UCSD-AML1 (cell line): ENCODE measurements at regions not wholly inside any gene's neighbourhood (a gene's known extent, or its start where the extent isn't known, plus 50 kb on each side); places are given as distances from the start of the nearest gene placed in this dataset.

ENCODE experiments used
- DNase-seq: peaks from one replicate; lab custom pipeline; 2025; ENCODE audit not compliant: unreplicated experiment; lab: John Stamatoyannopoulos, UW

DNA sequence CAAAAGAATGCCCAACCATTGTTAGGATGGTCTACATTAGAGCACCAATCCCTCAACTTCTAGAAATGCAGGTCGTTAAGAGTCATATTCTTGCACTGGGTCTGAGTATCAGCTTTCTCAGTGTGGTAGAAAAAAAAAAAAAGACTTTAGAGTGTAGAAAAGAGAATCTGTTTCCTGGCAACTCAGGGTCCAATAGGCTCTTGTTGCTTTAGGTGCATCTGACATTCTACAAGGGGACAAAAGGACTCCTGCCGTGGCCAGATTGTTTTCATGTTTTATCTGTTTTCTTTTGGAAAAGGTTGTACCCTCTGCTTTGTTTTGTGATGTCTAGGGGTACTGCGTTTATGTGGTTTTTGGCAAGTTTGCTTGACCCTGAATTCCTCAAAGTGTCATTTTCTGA, 105.4 kb upstream of the KCNK2 start:
- DNase-seq: no peak

DNA sequence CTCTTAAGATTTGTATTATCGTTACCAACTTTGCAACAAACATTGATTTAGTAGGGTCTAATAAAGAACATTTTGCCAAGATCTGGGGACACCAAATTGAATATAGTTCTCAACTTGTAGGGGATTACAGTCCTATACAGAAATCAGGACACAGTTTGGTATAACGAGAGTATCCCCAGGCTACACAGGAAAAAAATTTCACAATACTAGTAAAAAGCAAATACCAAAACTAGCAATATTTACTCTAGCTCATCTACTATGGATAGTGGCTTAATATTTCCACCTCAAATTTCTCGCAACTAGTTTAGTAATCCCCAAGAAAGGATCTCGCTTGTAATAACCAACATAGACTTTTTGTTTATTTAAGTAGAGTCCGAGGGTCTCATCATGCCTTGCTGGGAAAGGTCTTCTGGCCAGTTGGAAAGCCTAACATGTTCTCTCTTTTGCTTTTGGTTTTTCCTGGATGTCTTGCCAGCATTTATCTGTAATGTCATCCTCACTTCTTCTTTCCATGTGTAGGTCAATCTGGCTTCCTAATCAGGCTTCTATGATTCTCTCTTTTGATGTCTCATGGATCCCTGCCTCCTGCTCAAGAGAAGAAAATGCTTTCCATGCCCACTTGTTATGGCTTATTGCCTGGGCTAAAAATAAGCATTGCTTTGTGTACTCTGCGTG, 104.7 kb upstream of the KCNK2 start:
- no peak for DNase-seq

DNA sequence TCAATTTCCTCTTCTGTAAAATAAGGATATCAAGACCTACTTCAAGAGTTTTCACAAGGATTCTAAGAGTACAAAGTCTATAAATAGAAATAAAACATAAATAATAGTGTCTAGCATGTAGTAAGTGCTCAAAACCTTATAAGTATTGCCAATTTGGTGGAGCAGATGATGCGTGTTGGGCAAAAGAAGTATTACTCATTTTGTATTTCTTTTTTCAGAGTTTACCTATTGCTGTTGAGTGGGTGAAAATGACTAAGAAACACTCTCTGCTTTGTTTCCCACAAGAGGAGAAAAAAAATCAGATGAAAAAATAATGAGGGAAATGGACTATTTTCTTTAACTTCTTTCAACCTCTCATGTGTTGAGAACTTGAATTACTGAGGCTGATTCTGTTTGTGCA, 103.3 kb upstream of the KCNK2 start:
- DNase-seq: no peak

DNA sequence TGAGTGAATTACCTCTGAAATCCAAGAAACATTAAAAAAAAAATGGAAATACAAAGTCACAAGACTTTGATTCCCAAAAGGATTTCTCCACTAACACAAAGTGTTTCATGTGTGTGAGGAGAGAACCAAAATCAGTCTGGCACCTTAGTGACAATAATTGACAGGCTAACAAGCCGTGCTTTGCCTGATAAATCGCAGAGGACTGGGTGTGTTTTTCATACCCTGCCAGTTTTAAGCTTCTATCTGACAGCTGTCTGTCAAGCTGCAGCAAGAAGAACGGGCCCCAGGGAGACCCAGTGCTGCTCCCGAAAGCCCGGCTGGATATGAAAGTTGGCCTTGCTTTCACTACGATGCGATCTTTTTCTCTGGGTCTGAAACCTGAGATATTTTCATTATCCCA, 101.6 kb upstream of the KCNK2 start:
- no peak for DNase-seq

DNA sequence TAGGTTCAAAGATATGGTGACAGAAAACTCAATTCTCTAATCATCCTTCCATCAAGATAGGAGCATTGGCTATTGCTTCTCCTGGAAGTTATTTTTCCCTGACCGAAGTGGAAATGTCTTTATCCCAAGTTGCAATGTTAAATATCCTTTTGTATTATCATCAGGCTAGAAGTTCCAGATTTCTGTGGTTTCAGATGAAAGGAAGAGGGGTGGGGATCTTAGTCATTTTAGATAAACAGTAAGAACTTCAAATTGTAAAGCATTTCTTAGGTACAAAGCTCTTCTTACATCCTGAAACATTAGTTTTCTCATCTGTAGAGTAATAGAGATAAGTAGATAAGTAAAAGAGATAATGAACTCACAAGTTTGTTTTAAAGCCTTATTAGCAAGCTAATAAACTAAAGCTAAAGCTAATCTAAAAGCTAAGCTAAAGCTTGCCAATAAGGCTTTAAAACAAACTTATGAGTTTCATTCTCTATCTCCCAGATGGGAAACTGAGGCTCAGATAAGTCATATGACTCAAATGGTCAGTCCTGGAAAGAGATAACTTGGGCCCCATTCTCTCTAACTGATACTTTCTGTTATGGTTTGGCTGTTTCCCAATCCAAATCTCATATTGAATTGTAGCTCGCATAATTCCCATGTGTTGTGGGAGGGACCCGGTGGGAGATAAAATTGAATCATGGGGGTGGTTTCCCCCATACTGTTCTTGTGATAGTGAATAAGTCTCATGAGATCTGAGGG, 99.2 kb upstream of the KCNK2 start:
- DNase-seq: no peak

DNA sequence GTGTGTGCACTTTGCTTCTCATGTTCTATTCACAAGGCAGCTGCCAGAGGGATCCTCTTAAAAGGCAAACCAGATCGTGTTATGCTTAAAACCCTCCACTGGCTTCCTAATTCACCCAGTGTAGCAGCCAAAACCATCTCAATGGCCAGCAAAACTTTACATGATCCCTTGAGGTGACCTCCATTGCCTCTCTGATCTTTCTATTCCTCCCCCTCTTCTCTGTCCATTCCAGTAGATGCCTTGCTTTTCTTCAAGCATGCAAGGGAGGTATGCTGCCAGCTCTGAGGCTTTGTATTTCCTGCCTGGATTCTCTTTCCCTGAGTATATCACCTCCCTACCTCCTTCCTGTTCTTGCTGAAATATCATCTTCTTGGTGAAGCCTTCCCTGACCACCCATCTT, 93.2 kb upstream of the KCNK2 start:
- no peak for DNase-seq

DNA sequence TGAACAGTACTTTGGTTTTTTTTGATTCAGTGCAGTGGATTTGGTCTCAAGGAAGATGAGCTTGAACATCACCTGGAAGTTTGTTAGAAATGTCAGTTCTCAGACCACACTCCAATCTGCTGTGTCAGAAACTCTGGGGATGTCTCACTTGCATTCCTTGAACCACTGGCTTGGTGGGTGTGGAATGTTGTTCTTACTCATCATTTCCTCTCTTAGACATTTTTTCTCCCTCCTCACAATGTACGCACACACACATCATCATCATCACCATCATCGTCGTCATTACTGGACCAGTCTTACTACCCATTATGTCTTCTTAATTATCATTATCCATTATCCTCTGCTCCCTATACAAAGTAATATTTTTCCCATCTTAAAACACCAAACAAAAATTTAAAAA, 91.9 kb upstream of the KCNK2 start:
- DNase-seq: no peak

DNA sequence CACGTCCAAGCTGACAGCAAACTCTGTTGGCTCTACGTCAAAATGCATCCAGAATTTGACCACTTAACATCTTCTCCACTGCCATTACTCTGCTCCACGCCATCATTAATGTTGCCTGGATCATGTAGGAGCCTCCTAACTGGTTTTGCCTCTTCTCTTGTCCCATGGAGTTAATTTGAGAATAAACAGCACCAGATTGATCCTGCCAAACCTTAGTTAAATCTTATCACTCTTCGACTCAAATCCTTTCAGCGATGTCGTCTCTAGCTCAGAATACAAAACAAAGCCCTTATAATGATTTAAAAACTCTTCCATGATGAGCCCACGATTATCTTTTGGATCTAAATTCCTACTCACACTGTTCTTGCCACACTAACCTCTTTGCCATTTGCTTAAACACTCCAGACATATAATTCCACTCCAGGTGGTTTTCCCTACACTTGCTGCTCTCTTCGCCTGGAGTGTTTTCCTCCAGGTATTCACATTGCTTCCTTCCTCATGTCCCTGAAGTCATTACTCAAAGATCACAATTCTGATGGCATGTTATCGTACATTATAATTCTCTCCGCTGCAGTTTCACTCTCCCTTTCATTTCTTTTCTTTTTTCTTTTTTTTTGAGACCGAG, 90.7 kb upstream of the KCNK2 start:
- no peak for DNase-seq

DNA sequence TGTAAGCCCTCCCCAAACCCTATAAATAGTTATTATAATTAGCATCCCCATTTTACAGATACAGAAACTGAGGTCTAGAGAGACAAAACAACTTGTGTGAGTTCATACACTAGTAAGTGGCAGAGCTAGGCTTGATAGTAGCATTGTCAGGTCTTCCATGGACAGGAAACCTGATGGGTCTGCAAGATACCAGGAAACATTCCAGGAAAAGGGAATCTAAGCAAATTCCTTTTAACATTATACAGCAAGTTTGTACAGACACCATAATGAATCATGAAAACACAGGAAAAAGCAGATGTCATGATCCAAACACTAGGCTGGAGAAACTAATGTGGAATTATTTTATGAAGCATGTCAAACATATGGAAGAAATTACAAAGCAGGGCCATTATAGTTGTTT, 89.1 kb upstream of the KCNK2 start:
- no peak for DNase-seq

DNA sequence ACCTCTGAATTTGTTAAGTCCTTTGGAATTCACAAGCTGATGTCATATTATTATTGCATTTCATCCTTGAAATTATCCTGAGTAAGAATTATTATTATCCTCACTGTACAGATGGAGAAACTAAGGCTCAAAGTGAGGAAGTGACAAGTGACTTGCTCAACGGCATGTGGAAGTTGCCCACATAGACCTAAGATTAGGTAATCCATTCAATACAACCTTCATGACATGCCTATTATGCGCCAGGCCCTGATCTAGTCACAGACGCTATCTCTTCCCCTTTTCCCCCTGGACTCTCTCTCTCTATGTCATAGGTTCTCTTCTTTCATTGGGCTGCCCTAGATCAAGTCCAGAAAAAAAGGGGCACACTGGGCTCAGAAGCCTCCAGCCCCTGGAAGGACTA, 84.9 kb upstream of the KCNK2 start:
- DNase-seq: no peak

DNA sequence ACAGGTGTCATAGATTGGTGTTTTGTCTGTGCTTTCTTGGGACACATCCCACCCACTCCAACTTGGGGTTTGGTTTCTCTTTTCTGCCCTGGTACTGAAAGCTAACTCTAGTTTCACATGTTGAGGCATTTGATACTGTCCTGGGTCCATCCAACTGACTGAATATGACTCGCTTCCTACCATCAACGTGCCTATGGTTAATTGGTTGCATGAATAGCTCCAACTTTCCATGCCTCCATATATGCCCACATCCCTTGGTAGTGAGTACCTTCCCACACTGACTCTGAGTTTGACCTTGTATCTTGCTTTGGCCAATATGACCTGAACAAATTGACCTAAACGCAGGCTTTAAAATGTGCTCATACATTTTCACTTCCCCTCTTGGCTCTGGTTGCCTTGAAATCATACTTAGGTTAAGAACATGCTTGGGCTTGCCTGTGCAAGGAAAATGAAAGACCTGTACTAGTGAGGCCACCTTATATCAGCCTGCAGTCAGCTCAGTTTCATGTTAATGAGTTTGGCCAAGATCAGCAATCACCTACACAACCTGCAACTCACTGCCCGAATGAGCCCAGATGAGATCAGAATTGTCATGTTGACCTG, 81.0 kb upstream of the KCNK2 start:
- DNase-seq: no peak

DNA sequence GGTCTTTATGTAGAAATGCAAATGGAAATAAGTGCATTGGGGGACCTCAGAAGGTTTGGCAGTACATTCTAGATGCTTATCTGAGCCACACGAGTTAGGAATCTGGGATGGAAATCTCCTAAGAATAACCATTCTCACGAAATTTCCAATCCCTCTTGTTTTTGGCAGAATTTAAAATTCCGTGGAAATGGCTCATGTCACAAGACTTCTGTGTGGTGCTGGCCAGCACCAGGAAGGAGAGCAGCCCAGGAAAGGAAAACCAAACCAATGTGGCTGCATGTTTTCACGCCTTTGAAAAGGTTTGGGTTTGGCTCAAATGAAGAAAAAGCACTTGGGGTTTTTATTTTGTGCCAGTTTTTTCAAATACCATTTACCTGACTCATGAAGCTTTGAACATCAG, 80.1 kb upstream of the KCNK2 start:
- DNase-seq: no peak

DNA sequence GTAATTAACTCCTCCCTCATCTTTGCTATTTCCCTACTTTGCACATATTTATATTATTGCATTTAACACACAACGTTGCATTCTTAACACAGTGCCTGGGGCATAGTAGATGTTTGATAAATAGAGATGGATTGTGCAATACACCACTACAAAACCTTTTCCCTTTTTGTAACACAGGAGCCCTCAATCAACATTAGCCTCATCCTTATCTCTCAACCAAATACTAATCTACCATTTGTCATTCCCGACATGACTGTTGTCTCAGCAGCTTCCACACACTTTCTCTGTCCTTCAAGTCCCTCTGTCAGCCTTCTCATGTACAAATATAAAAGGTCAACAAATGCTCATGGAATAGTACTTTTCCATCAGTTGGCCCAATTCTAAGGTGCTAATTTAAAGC, 78.9 kb upstream of the KCNK2 start:
- no peak for DNase-seq

DNA sequence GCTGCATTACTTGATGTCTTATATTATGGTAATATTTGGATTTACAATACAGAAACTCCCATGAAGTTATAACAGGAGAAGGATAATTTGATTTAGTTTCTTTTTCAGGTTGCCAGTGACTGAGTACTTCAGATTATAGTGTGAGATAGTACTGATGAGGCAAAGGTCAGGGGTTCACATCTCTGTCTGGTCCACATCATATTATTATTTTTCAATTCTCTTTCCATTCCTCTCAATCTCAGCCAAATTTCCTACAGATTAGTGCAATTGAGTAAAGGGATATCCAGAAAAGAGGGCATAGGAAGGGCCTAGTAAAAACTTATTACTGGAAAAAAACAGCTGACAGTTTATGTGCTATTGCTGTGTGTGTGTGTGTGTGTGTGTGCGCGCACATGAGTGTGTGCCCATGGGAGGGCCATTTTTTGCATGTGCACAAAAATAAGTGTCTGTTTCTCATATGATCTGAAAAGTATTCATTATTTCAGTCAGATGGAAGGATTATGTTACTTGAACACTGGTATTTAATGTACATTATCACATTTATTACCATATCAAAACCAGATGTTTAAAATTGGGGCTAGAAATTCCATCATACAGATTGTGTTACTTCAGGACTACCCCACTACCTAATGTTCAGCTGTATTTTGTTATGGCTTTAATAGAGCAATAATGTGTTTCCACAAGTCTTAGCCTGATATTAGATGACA, 78.3 kb upstream of the KCNK2 start:
- no peak for DNase-seq

DNA sequence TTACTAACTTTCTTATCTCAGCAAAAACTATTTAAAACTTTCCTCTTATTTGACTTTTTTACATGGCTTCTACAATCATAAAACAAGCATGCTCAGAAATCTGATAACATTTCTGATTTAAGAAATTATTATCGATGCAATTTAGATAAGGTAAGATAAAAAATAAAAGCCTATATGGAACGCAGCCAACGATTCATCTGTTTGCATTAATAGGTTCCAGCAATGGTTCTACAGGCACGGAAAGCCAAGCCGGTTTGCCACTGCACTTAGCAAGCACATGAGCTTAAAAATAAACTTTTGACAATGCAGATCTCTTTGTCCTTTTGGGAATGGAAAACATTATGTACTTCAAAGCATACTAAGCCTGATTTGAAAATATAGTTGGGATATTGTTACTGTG, 77.5 kb upstream of the KCNK2 start:
- no peak for DNase-seq

DNA sequence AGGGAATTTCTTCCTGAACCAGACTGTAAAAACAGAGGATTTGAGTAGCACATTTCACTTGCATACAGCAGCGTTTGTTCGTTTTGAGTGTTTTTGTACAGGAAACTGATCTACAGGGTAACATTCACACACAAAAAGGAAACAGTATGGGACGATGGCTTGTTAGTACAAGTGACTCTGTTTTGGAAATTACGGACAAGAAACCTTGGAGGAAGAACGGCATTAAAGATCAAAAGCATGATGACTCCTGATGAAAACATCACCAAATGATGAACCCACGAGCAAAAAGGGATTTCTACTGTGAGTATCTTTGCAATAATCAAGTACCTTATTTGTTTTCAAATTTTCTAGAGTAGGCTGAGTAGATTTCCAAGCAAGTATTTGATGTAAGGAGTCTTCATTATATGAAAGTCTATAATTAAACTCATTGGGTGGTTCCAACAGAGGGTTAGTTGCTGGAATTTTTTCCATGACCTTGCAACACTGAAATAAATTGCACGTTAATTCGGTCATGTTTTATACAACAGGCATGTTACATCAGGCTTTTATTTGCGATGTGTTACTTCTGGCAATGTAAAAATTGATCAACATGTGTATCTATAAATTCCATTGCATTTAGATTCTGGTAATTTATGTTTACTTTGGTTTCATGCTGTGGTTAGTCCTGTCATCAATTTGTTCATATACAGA, 76.7 kb upstream of the KCNK2 start:
- DNase-seq: no peak

DNA sequence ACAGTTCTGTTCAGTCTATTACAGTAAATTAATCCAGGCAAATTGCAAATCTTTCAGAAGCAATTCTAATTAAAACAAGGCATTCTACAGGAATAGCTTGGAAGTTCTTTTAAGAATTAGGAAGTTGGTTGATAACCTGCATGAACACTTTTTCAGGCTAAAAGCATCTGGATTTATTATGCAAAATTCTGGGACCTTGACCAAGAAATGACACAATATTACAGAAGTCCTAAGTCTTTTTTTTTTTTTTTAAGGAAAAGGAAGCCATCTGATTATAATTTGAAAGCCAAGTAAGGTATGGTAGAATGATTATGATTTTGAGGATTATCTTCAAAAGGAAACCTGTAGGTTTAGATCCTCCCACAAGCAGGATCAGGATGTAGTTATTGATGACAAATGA, 74.7 kb upstream of the KCNK2 start:
- no peak for DNase-seq

DNA sequence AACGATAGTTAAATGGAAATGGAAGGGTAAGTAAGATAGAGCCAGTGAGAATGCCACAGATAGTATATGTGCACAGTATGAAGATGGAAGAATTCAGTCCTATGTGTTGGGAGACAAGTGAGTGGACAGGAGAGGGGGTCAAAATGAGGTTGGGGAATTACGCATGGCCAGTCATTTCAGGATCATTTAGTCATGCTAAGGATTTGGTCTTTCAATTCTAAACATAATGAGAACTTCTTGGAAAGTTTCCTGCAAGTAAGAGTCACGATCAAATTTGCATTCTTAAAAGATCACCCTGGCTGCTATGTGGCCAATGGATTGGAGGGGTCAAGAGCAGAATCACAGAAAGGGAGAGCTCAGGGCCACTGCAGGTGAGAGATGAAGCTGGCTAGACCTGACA, 64.0 kb upstream of the KCNK2 start:
- no peak for DNase-seq

DNA sequence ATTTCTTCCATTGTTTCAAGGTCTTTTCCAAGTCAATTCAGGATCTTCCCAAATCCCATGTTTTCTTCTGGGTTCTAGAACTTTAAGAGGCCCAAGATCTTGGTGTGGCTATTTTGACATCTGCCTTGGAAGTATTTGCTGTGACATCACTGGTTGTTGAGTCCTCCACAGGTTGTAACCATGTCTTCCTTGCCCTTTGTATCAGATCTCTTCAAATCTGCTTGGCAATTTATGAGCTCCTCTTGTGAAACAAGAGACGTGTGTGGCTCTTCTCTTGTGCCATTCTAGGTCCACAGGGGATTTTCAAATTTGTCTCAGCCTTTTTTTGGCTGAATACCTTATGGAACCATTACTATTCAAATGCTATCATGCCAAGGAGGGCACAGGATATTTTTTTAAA, 60.3 kb upstream of the KCNK2 start:
- DNase-seq: no peak

DNA sequence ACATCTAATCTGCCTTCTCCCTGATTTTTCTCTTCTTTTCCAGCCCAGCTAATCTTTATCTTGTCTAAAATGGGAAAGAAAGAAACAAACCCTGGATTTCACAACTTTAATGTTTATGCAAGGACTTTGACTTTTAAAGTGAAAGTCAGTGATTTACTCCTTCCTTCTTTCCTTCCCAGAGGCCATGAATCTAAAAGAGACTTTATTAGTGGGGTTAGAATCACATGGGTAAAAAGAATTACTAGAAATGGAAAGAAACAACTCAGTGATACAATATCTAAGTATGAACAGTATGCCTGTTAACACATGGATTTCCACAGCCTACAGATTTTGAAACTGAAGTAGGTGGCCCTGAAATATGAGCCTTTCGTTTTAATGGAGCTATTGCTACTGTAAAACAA, 59.8 kb upstream of the KCNK2 start:
- DNase-seq: no peak
